ENCODE measurements at regions not wholly inside any gene's neighbourhood (a gene's known extent, or its start where the extent isn't known, plus 50 kb on each side); places are given as distances from the start of the nearest gene placed in this dataset.

DNA sequence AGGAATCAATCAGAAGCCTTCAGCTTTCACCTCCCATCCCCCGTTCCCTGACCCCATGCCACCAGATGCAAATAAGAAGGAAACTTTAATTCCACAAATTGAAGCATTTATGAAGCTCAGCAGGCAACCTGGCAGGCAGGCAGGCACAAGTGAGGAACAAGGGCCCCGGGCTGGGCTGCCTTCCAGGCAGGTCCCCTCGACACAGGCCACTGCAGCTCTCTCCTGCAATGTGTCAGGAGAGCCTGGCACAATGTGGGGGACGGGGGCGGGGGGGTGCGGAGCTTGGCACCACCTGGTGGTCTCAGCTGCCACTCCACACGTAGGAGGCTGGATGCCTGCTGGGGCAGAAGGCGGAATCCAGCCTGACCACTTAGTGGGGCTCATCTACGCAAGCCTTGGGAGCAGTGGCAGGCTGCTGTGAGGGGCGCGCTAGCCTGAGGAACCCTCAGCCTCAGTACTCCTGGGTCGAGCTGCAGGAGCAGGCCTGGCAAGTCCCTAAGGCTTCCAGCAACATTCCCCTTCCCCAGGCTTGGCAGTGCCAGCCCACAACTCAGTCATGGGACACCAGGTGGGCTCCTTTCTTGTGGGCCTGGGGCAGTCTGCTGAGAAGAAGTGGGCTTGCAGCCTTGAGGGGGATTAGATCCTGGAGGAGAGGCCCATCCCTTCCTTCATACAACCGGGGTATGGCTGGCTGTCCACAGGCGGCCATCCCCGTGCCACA lies 50.2 kb upstream of the KCNMB1 start:
- FAIRE-seq: no peak

More for the DNA sequence above, 50.2 kb upstream of the KCNMB1 start:
- H3K27ac ChIP-seq (ENCODE audit: low read depth in 2 of 2, low read length in 2 of 2): no peak overlapping the region
- H3K9ac ChIP-seq (ENCODE audit: low read length in 3 of 3): no peak overlapping the region
- no peaks in the 10 kb centered on the region for H3K36me3 ChIP-seq (ENCODE audit: control insufficient read depth in 2 of 3, insufficient read depth in 3 of 3, low read length in 3 of 3)
- peak in 1 of 5 donors; percentile 41 for DNase-seq
- no peak overlapping the region for H3K4me3 ChIP-seq (ENCODE audit: low read length in 3 of 3)
- no peaks in the 10 kb centered on the region for H3K9me3 ChIP-seq (ENCODE audit: control insufficient read depth in 2 of 3, insufficient read depth in 1 of 3, low read length in 3 of 3)
- TF ChIP-seq, protein P1, sequence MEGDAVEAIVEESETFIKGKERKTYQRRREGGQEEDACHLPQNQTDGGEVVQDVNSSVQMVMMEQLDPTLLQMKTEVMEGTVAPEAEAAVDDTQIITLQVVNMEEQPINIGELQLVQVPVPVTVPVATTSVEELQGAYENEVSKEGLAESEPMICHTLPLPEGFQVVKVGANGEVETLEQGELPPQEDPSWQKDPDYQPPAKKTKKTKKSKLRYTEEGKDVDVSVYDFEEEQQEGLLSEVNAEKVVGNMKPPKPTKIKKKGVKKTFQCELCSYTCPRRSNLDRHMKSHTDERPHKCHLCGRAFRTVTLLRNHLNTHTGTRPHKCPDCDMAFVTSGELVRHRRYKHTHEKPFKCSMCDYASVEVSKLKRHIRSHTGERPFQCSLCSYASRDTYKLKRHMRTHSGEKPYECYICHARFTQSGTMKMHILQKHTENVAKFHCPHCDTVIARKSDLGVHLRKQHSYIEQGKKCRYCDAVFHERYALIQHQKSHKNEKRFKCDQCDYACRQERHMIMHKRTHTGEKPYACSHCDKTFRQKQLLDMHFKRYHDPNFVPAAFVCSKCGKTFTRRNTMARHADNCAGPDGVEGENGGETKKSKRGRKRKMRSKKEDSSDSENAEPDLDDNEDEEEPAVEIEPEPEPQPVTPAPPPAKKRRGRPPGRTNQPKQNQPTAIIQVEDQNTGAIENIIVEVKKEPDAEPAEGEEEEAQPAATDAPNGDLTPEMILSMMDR (IDR thresholded peaks at IDR 0.05; ENCODE audit: borderline replicate concordance, extremely low read depth, insufficient read depth): no peak
- H3K4me1 ChIP-seq (ENCODE audit: control insufficient read depth in 2 of 3, insufficient read depth in 2 of 3, low read depth in 1 of 3, low read length in 3 of 3): peaks cover 0 to 4% (median 0%) of the 10 kb centered on the region in 3 donors
- intact Hi-C loops (cut with DNase I): loop anchor here (5.0 kb wide), 1 partner anchor 188 kb away; no protein-coding TSS in a partner anchor
- no peaks in the 10 kb centered on the region for H3K27me3 ChIP-seq (ENCODE audit: control insufficient read depth, insufficient read depth, low read length)

All from kidney (tissue), 13 donors.